D341Med (cell line): ENCODE measurements at regions not wholly inside any gene's neighbourhood (a gene's known extent, or its start where the extent isn't known, plus 50 kb on each side); places are given as distances from the start of the nearest gene placed in this dataset.

ENCODE experiments used
- DNase-seq: peaks from one replicate; pipeline ENCODE4 v3.0.0; 2012; ENCODE audit warnings: low spot score

GRCh38 chr9:108149326-108149725 is 659.8 kb upstream of the KLF4 start:
- no peak for DNase-seq

GRCh38 chr9:108142504-108143201 is 653.1 kb upstream of the KLF4 start:
- no peak for DNase-seq

GRCh38 chr9:108142142-108142503 is 652.6 kb upstream of the KLF4 start:
- no peak for DNase-seq

GRCh38 chr9:108139900-108140299 is 650.3 kb upstream of the KLF4 start:
- DNase-seq = no peak

GRCh38 chr9:108138516-108138915 is 648.9 kb upstream of the KLF4 start:
- DNase-seq = no peak

GRCh38 chr9:108136656-108137055 is 647.1 kb upstream of the KLF4 start:
- no peak for DNase-seq

- DNase-seq = no peak
These were observed 645.0 kb upstream of the KLF4 start for GRCh38 chr9:108134486-108135128.

- no peak for DNase-seq
These were observed 644.1 kb upstream of the KLF4 start for GRCh38 chr9:108133680-108134079.

- DNase-seq = no peak
These were observed 643.5 kb upstream of the KLF4 start for GRCh38 chr9:108133101-108133500.

GRCh38 chr9:108130905-108131304 is 641.3 kb upstream of the KLF4 start:
- no peak for DNase-seq

GRCh38 chr9:108125625-108126024 is 636.1 kb upstream of the KLF4 start:
- peak; percentile 50 for DNase-seq

GRCh38 chr9:108119530-108120113 is 630.1 kb upstream of the KLF4 start:
- DNase-seq = no peak

GRCh38 chr9:108117795-108118194 is 628.2 kb upstream of the KLF4 start:
- DNase-seq = no peak

GRCh38 chr9:108117306-108117705 is 627.7 kb upstream of the KLF4 start:
- DNase-seq = no peak

GRCh38 chr9:108113596-108113995 is 624.0 kb upstream of the KLF4 start:
- no peak for DNase-seq

- no peak for DNase-seq
These were observed 620.5 kb upstream of the KLF4 start for GRCh38 chr9:108109927-108110690.

- no peak for DNase-seq
These were observed 619.4 kb upstream of the KLF4 start for GRCh38 chr9:108108852-108109448.

GRCh38 chr9:108108280-108108851 is 618.8 kb upstream of the KLF4 start:
- DNase-seq = no peak

- DNase-seq = no peak
These were observed 616.3 kb upstream of the KLF4 start for GRCh38 chr9:108105885-108106284.

GRCh38 chr9:108104991-108105390 is 615.4 kb upstream of the KLF4 start:
- no peak for DNase-seq

- no peak for DNase-seq
These were observed 613.6 kb upstream of the KLF4 start for GRCh38 chr9:108103046-108103693.

- DNase-seq = no peak
These were observed 611.8 kb upstream of the KLF4 start for GRCh38 chr9:108101410-108101809.
